HG02610 (cell line): ENCODE measurements at regions not wholly inside any gene's neighbourhood (a gene's known extent, or its start where the extent isn't known, plus 50 kb on each side); places are given as distances from the start of the nearest gene placed in this dataset.

Experiments used
- ATAC-seq: cut with Tn5 transposase; IDR thresholded peaks from one replicate; pipeline ENCODE4 v1.9.1; 2021; ENCODE audit warnings: mild to moderate bottlenecking, moderate library complexity; ENCODE audit not compliant: unreplicated experiment

DNA sequence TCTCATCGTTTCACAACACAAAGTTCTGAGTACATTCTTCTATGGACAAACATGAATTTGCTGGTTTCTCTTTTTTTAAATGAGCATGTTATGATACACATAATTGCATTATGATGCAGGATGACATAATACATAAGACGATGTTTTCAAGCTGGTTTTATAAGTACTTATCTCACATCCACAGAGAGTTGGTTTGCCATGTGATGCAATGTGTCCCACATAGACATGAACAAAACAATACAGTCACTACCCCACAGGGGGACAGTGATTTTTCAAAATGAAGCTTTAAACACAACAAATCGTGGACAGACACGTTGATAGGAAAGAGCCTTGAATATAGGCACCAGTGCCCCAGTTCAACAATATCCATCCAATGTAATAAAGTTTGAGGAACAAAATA lies 447.1 kb downstream of the KLF12 start:
- no peak for ATAC-seq

DNA sequence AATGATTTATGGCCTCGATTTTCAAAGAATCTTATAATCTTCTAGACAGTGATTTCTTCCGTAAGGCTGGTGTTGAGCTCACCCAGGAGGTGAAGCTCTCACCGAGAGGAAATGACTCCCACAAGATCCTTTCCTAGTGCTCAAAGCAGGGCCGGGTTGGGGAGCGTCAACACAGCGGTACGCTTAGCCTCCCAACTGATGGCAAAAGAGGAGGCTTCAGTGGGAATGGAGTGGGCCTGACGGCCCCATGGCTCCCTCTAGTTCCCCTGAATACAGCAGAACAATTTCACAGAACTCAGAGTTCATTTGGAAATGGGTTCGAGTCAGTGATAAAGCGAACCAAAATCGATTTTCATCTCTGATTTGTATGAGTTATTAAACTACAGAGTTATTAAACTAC lies 449.5 kb downstream of the KLF12 start:
- no peak for ATAC-seq

DNA sequence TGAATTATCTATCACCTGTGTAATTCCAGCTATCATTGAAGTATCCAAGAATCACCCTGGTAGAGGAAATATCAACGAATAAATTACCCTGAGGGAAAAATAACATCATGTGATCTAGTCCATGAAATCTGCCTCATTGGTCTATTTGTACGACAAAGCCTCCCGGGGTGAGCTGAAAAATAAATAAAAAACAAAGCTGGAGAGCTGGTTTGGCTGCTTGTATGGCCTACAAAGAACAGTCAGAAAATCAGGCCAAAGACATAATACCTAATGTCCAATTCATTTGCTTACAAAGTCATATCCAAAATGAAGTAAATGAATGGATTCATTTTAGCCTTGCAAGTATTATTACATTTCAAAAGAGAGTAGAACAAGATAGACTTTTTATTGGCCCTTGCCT lies 449.9 kb downstream of the KLF12 start:
- ATAC-seq, result no peak

DNA sequence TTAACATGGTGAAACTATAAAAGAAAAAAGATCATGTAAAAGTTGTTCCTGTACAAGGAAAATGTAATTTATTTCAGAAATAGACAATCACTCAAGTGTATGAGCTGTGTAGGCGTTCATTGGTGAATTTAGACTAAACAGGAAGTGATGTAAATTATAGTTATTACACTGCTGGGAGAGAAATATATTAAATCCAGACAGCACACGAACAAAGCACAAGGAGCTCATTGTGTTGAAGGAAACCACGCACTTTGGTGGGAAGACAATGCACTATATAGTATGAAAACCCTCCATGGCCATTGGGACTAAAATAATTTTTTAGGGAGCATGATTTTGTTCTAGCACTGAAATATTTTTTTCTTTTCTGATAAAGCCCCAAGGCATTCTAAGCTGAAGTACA lies 450.5 kb downstream of the KLF12 start:
- no peak for ATAC-seq

DNA sequence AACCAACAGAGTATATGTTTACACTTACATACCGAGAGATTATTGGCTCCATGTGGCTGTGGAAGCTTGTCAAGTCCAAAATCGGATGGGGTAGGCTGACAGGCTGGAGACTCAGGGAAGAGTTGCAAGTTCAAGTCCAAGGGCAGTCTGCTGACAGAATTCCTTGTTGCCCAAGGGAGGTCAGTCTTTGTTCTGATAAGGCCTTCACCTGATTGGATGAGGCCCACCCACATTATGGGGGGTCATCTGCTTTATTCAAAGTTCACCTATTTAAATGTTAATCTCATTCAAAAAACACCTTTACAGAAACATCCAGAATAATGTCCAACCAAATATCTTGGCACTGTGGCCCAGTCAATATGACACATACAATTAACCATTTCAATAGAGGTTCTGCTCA lies 452.4 kb downstream of the KLF12 start:
- no peak for ATAC-seq

DNA sequence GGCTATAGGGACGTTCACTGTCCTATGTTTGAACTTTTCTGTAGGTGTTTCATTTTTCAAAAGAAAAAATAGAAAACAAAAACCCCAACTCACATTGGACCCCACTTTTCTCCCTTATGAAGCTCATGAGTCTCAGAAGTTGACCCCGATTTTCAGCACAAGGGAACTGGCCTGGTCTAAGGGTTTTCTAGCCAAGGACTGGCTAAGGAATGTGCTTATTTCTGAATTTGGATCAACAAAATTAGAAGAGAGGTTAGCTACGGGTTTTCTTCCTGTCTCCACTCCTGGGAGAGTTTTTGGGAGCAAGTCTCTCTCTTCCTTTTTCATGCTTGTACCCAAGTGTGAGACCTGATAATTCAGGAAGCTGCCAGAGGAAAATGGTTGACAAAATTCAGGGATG lies 453.2 kb downstream of the KLF12 start:
- no peak for ATAC-seq

DNA sequence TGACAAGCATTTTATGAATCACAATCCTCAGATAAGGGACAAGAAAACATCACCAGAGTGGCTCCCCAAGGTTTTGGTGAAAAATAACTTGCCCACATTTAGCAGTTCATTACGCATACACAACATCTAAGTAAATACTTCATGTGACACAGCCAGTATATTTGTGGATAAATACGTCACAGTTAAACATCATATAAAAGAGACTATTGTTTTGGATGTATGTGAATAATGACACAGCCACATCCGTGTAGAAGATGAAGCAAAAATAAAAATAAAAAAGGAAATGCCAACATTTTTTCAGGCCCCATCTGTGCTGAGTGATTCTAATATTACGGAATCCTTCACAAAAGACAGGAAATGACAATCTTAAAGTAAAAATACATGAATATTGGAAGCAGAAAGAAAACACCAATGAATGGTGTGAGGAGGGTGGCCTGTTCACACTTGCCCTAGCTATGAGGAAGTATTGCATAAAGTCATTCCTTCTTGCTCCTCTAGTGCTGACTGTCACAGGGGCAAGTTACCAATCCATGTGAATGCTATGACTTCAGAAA lies 457.1 kb downstream of the KLF12 start:
- no peak for ATAC-seq

DNA sequence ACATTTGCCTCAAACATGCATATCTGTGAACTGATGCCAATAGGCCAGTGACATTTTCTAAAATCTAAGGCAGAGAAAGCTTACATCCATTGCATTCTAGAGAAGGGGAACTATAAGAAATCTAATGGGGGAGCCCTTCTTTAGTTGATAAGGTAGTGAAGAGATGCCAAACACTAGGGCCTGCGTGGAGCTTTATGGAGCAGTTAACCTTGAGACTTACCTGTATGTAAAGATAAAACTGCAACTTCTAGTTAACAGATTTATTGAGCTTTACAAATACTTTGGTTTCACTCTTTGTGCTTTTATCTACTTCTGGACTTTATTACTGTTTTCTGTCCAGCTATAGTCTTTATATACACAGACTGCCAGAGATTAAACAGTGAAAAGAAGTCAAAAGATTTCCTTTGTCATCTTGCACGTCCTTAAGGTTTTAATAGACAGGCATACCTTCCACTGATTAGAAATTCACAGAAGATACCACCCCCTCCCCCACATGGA lies 457.6 kb downstream of the KLF12 start:
- ATAC-seq, result no peak

DNA sequence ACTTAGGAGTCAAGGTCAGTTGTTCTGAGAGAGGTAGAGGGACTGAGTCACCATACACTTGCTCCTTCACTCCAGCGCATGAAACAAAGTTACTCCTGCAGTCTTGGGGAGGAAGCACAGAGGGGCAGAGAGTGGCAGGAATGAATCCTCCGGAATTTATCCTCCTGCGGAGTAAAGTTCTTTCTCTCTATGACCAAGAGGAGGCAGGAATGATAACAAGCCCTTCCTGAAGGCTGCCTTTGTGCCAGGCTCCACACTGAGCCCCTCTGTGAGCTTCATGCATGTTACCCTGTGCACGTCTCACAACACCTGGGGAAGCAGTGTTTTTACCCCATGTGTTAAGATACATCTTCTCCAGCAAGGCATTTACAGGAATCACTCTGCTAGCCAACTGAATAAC lies 458.4 kb downstream of the KLF12 start:
- ATAC-seq, result no peak

DNA sequence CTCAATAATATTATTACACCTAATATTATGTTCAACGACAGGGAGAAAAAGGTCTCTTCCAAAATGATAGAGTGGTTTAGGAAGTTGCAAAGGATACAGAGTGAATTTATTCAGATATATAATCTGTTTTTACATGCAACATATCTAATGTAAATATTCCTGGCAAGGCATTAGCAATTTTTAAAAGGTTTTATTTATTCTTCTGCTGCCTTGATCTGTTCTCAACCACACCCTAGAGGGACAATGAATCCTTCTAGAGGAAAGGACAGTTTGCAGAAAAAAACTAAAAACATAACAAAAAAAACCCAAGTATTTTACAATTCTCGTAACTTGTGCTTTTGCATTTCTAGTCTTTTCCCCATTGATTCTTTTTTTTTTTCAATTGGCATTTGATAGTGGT lies 459.6 kb downstream of the KLF12 start:
- ATAC-seq, result no peak

DNA sequence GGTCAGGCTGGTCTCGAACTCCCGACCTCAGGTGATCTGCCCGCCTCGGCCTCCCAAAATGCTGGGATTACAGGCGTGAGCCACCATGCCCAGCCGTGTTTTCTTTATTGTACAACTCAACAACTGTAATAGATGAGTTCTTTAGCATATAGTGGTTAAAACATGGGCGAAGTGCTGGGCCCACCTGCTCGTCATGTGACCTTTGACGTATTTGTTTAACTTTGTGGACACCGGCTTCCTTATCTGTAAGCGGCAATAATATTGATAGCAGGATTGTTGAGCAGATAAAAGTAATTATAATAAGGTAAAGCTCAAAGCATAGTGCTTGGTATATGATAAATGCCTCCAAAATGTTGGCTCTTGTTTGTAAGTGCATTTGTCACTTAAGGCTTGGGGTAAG lies 460.3 kb downstream of the KLF12 start:
- no peak for ATAC-seq

DNA sequence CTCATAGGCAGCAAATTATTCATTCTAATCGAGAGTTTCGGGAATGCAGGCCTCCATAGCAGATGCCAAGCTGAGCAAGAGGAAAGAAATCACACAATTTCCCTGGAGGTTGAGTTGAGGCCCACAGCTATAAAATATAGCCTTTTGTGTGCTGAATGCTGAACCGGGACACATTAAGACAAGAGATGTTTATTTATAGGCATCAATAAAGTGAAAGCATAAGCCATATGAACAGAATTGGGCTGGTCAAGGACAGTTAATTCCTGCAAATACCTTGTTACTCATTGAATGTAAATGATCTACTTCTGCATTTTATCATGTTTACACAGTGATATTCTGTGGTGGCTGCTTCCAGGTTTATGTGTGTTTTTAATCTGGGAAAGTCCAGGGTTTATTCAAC lies 461.7 kb downstream of the KLF12 start:
- ATAC-seq, result no peak

DNA sequence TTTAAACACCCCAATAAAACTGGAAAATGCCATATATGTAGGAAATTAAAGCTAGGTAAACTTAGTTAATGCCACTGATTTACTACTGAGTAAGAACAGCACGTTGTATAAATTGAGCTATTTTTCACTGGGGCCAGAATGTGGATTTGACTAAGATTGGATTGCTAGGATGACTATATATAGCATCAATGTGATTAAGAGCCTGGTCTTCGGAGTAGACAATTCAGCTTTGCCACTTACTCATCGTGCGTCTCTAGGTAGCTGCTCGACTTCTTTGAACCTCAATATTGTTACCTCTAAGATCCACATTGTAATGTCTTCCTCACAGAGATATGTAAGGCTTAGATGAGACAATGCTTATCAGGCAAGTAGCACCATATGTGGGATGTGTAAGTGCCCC lies 462.5 kb downstream of the KLF12 start:
- ATAC-seq, result no peak

DNA sequence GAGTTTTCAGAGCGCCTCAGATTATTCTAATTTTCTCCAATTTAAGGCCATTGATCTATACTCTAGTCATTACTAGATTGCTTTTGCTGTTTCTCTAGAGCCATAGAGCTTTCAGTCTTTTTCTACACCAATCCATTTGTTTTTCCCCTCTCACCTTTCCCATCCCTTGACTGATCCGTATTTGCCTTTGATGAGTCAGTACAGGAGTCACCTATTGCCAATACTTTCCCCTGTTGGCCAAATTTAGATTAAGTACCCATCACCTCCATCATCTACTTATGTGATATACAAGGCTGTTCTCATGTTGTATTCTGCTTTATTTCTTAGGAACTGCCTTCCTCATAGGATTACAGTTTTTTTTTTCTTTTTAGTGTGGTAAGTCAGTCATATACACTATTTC lies 463.2 kb downstream of the KLF12 start:
- ATAC-seq, result no peak

DNA sequence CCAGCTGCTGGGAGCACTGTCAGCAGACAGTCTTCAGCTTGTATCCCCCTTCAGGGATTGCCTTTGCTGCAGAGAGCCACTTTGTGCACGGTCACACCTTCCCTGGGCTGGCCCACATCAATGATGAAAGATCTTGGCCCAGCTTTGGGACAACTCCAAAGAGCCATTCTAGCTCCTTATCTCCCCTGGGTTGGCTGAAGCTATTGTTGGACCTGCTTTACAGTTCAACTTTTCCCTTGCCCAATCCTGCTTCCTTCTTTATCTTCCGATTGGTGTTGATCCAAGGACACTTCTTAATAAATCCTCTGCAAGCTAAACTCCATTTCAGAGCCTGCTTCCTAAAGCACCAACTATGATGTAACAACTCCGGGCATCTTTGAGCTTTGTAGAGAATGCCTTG lies 466.4 kb downstream of the KLF12 start:
- ATAC-seq, result no peak

DNA sequence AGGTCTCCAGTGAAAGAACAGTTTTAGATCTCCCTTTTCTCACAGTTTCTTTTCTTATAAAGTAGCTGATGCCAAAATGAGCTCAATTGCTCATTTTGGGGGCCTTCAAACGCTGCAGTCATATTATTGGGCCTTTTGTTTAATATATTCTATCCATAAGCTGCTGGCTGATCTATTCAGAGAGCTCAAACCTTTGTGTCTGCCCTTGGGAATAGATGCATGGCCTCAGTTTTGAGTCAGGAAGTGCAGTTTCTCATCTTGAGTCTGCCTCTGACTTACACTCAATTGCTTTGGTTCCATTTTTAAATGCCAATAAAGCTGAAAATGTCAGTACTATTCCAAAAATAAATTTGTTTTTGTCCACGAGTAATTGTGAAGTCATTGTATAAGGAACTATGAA lies 468.9 kb downstream of the KLF12 start:
- no peak for ATAC-seq

DNA sequence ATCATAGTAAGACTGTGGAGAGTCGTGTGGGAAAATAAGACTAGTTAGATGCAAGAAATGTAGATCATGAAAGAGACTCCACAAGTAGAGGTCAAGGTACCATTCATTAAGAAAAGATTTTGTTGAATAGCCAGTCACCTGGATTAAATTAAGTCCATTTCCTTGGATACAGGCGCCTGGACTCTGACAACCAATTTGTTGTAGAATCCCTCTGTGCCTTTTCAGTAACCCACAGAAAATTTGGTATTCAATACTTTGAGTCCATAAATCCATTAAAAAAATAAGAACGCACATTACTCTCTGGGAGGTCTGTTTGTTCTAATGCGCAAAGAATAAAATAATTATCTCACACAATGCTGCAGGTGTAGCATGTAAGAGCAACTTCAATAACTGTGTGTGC lies 469.4 kb downstream of the KLF12 start:
- no peak for ATAC-seq

DNA sequence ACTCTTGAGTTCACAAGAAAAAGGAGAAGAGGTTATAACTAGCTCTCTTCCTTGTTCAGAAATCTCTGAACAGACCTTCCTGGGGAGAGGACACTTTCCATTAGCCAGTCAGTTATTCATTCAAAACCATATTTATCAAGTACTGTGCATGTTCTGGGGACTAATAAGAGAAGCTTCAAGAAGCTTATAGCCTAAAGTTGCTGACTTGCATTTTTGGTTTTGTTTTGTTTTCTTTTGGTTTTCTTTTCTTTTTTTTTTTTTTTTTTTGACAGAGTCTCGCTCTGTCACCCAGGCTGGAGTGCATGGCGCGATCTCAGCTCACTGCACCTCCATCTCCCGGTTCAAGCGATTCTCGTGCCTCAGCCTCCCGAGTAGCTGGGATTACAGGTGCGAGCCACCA lies 471.4 kb downstream of the KLF12 start:
- no peak for ATAC-seq

DNA sequence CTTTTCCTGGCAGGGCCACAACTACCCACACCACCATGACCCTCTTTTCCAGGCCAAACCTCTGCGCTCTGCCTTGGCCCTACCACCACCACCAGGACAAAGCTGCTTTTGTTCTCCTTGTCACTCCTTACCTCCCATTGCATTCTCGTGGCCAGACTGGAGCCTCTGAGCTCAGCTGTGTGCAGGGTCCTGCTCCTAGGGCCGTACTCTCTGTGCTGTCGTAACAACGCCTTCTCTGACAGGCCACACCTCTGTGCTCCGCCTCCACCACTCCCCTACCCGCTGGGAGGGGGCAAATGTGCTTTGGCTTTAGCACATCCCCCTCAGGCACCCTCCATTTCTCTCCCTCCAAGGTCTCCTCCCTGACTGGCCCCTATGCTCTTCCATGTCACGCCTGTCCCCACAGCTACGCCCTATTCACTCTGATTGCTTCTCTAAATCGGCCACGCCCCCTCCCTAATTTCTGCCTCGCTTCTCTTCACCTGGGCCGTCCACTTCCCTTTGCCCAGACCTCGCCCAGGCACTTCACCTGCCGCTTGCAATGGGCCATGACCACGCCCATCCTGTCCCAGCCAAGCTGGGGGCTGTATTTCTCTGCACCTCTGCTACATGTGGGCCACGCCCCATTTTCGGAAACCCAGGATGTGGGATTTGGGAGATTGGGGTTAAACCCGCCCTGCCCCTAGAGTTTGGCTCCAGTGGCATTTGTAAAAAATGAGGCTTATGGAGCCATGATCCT lies 472.3 kb downstream of the KLF12 start:
- ATAC-seq, result no peak

DNA sequence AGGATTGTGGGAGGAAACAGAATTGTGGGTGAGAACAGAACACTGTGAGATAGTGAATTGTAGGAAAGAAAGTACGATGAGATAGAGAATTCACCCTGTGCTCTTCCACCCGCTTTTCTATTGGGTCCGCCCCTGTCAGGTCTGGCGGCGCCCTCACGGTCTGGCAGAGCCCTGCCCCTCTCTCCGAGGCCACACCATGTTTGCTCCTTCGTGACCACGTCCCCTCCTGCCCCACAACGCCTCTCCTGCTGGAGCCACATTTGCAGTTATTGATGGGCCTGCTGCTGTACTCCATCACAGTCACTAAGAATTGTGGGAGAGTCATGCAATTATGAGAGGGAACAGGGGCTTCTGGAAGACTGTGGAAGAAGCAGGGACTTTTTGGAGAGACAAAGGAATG lies 473.1 kb downstream of the KLF12 start:
- ATAC-seq, result no peak

DNA sequence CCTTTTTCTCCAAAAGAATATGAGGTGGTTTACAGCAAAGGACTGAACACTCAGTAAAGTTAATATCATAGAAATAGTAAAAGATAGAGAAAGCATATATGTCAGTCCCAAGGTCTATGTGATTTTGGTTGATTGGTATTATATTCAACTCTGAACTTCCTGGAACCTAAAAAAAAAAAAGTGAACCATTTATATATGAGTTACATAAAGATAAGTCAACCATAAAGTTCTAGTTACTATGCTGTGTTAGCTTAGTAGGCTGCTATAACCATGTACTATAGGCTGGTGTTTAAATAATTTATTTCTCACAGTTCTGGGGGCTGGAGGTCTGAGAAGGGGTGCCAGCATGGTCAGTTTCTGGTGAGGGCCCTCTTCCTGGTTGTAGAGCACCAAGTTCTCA lies 475.6 kb downstream of the KLF12 start:
- no peak for ATAC-seq

DNA sequence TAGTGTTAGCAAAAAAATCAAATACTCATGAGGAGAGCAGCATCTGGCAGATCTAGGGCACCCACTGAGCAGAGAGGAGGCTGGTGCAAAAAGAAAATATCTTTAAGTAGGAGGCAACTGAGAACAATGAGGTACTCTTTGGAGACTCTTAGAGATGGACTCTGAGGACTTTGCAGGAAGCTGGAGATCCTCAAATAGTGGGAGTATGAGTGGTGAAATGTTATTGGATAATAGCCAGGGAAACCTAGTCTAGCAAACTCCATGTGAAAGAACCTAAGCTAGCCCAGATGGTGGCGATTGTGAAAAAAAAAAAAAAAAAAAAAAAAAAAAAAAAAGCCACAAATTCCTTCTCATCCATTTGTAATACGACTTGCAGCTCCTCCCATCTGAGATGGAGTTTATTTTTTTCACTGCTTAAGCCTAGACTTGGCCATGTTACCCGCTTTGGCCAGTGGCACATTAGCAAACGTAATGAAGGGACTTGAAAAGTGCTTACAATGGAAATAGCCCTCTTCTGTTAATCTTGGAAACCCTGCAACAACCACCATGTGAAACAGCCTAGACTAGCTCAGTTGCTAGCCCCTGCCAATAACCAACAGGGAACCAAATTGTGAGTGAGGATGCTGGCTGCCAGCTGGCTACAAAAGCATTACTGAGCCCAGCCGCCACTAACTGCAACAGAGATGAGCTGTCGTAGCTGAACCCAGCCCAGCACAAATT lies 476.2 kb downstream of the KLF12 start:
- ATAC-seq, result no peak
